Spinal cord (tissue), 9 donors: ENCODE measurements at regions not wholly inside any gene's neighbourhood (a gene's known extent, or its start where the extent isn't known, plus 50 kb on each side); places are given as distances from the start of the nearest gene placed in this dataset.

Experiments used
- DNase-seq, 6 donors: peaks; one replicate each; pipeline versions ENCODE4 v3.0.0 to v3.0.0-alpha.2; 2013 to 2015; ENCODE audit warnings: low spot score in 6 of 6, low read depth in 4 of 6
- H3K27ac ChIP-seq: one replicate; pipeline ENCODE4 v1.5.1; 2013; ENCODE audit warnings: low read depth, low read length, control low read depth
- H3K27me3 ChIP-seq: one replicate; pipeline ENCODE4 v1.6.1; 2013; ENCODE audit warnings: low read length; ENCODE audit not compliant: control insufficient read depth, insufficient read depth
- H3K36me3 ChIP-seq: one replicate; pipeline ENCODE4 v1.6.1; 2013; ENCODE audit warnings: low read length; ENCODE audit not compliant: control insufficient read depth, insufficient read depth
- H3K4me1 ChIP-seq: one replicate; pipeline ENCODE4 v1.6.1; 2013; ENCODE audit warnings: low read length; ENCODE audit not compliant: control insufficient read depth, insufficient read depth
- H3K4me3 ChIP-seq: one replicate; pipeline ENCODE4 v1.5.1; 2013; ENCODE audit warnings: low read depth, low read length, control low read depth
- H3K9me3 ChIP-seq: one replicate; pipeline ENCODE4 v1.6.1; 2013; ENCODE audit warnings: low read length; ENCODE audit not compliant: control insufficient read depth, insufficient read depth
- WGBS: methylation state at CpG from one replicate; pipeline ENCODE4 v1.1.5; 2013; ENCODE audit warnings: missing lambda C conversion rate; ENCODE audit not compliant: insufficient coverage; 5-methylcytosine and 5-hydroxymethylcytosine counted together
- donor health status: healthy.

DNA sequence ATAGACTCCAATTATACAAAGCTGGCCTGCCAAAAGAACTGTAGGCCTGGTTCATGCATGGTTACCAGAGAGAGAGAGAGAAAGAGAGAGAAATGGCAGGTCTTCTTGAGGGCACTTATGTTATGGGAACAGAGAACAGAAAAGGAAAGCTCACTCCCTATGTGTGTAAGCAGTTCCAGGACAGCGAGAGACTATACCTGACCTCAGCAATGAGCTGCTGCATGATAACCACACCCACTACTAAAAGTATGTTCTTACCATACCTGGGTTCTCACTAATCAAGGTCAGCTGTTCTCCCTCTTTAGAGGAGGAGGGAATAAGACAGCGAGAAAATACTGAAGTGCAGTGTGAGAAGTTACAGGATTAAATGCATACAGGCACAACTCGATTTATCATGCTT, 583.3 kb downstream of the GBA3 start:
- no peak overlapping the region for H3K4me3 ChIP-seq
- H3K27ac ChIP-seq, result no peak overlapping the region
- no peak for DNase-seq
- H3K9me3 ChIP-seq, result no peaks in the 10 kb centered on the region
- H3K36me3 ChIP-seq, result no peaks in the 10 kb centered on the region
- H3K4me1 ChIP-seq, result no peaks in the 10 kb centered on the region
- H3K27me3 ChIP-seq, result no peaks in the 10 kb centered on the region
- no CpG with 5 or more reads among the region's 3 CpGs for WGBS

DNA sequence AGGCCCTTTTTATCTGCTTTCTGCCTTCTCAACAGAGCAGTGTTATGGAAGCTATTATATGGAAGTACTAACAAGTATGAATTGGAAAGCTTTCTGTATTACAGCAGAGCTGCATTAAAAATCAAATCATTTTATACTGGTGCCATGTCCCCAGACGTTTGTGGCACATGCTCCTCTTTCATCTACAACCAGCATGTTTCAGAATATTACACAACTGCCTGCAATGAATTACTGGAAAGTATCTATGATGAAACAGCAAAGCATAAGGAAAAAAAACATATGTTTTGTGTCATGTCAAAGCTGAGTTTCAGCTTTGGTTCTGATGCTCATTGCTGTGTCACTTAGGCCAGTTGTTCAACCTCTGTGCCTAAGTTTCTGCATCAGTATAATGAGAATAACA, 576.8 kb downstream of the GBA3 start:
- peak in 1 of 6 donors; percentile 55 for DNase-seq

DNA sequence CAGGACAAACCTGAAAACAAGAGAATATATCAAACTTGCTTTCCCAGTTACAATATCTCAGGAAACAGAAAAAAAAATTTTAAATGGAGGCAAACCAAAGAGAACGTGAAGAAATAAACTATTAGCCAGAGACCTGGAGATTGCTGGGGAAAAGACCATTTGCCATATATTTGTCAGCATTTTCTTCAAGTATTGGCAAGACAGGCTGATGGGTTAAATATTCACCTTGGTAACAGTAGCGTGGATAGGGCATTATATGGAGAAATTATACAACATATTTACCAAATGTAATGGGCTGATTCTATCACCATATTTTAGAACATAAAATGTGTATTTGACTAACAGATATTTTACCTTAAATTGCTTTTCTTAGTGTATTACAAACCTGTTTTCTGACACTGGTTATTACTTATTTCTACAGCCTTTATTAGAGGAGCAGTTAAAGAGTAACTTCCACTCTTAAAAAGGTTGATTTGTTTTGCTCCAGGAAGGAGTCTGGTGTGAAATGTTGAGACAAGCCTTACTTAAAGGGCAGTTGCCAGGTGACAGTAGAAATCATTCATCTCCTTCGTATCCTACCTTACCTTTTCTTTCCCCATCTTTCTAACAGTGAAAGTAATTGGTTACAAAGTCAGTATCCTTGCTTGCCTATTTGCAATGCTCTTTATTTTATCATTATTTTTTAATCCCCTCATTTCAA, 575.5 kb downstream of the GBA3 start:
- H3K4me3 ChIP-seq, result no peak overlapping the region
- peak in 1 of 6 donors; percentile 25 for DNase-seq
- 60% methylated on average over 1 of the region's 3 CpGs for WGBS
- no peaks in the 10 kb centered on the region for H3K9me3 ChIP-seq
- H3K27ac ChIP-seq, result no peak overlapping the region
- no peaks in the 10 kb centered on the region for H3K4me1 ChIP-seq
- no peaks in the 10 kb centered on the region for H3K27me3 ChIP-seq
- H3K36me3 ChIP-seq, result no peaks in the 10 kb centered on the region

More for the DNA sequence above, 576.8 kb downstream of the GBA3 start:
- Histone ChIP-seq H3K36me3 (no peaks in the 10 kb centered on the region), H3K27me3 (no peaks in the 10 kb centered on the region), H3K4me1 (no peaks in the 10 kb centered on the region), H3K9me3 (no peaks in the 10 kb centered on the region), H3K4me3 (no peak overlapping the region), H3K27ac (peak overlapping the region; percentile 8)
- no CpG with 5 or more reads among the region's 1 CpG for WGBS

DNA sequence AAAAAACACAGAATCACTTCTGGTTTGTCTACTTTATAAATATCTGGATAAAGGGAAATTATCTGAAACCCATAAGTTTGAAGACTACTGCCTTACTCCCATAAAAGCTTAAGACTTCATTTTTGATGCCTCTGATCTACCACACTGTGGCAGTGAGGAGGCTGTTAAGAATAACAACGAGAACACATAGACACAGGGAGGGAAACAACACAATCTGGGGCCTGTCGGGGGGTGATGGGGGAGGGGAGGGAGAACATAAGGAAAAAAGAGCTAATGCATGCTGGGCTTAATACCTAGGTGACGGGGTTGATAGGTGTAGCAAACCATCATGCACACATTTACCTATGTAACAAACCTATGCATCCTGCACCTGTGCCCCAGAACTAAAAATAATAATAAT, 573.7 kb downstream of the GBA3 start:
- Histone ChIP-seq H3K36me3 (no peaks in the 10 kb centered on the region), H3K4me3 (no peak overlapping the region), H3K27ac (no peak overlapping the region), H3K27me3 (no peaks in the 10 kb centered on the region), H3K4me1 (no peaks in the 10 kb centered on the region), H3K9me3 (no peaks in the 10 kb centered on the region)
- peak in 1 of 6 donors; percentile 14 for DNase-seq
- no CpG with 5 or more reads among the region's 3 CpGs for WGBS

DNA sequence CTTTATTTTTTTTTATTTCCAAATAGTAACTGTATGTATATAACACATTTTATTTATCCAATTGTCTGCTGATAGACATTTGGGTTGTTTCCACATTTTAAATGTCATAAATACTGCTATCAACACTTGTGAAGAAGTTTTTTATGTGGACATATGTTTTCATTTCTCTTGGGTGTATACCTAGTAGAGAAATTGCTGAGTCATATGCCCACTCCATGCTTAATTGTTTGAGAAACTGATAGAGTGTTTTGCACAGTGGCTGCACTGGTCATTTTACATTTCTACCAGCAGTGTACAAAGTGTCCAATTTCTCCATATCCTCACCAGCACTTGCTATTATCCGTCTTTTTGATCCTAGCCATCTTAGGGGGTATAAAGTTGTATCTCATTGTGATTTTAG, 567.8 kb downstream of the GBA3 start:
- Histone ChIP-seq H3K4me1 (no peaks in the 10 kb centered on the region), H3K36me3 (no peaks in the 10 kb centered on the region), H3K9me3 (no peaks in the 10 kb centered on the region), H3K27ac (no peak overlapping the region), H3K4me3 (no peak overlapping the region), H3K27me3 (no peaks in the 10 kb centered on the region)
- no peak for DNase-seq
- no CpG with 5 or more reads among the region's 1 CpG for WGBS

DNA sequence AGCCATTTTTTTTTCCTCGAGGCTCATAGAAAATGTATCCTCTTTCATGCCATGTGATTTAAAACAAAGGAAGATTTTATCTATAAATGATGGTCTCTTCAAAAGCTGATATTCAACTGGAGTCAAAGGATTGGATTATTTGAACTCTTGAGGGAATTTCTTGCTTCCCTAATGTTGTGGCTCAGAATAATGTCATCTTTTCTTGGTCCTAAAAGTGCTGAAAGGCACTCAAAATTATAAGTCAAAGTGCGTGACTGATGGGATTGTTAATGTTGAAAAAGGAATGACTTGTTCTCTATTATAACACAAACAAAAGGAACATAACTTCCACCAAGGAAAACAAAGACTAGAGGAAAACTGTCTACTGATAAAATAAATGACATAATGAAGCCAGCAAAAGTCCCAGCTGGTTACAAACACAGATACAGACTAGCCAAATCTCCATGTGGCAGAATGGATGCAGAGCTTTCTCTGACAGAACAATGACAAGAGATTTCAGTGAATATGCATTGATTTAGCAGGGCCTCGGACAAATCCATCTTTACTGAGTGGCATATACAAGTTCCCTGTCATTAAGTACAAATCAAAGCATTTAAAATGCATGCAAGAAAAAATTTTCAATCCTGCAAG, 552.6 kb downstream of the GBA3 start:
- Histone ChIP-seq H3K4me3 (no peak overlapping the region), H3K36me3 (no peaks in the 10 kb centered on the region), H3K27ac (no peak overlapping the region), H3K9me3 (no peaks in the 10 kb centered on the region), H3K27me3 (no peaks in the 10 kb centered on the region), H3K4me1 (no peaks in the 10 kb centered on the region)
- WGBS, result 25% methylated on average over 1 of the region's 3 CpGs
- DNase-seq, result peak in 2 of 6 donors; percentile 29 to 31

DNA sequence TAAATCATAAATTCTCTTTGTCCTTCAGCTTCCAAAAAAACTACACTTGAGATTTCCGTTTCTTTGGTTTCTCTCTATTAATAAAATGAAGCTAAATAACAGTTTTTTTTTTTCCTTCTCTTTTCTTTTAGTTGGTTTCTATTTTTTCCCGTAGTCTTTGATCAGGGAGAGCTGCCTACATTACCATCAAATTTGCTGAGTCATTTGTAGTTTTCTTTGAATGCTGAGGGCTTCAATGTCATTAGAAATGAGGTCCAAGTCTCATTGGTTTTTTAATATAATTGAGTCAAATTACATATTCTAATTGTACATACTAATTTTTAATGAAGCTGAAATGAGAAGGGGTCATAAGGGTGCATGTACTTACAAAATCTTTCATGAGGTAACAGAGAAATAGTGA, 550.2 kb downstream of the GBA3 start:
- H3K4me1 ChIP-seq, result no peaks in the 10 kb centered on the region

DNA sequence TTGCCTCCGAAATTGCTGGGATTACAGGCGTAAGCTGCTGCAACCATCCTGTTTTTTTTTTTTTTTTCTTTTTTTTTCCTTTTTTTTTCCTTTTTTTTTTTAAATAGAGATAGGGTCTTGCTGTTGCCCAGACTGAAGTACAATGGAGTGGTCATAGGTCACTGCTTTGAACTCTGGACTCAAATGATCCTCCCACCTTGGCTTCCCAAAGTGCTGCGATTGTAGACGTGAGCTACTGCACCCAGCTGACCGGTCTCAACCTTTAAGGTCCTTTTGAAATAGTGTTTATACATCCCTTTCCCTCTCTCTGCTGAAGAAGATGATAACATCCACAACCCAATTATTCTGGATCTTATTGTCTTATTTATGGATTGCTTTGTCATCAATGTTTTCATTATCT, 548.7 kb downstream of the GBA3 start:
- Histone ChIP-seq H3K4me1 (no peaks in the 10 kb centered on the region), H3K27ac (no peak overlapping the region), H3K36me3 (no peaks in the 10 kb centered on the region), H3K27me3 (no peaks in the 10 kb centered on the region), H3K9me3 (no peaks in the 10 kb centered on the region), H3K4me3 (no peak overlapping the region)
- 92% methylated on average over 2 of the region's 5 CpGs for WGBS
- DNase-seq, result no peak

More for the DNA sequence above, 550.2 kb downstream of the GBA3 start:
- Histone ChIP-seq H3K4me3 (no peak overlapping the region), H3K27ac (no peak overlapping the region), H3K9me3 (no peaks in the 10 kb centered on the region), H3K27me3 (no peaks in the 10 kb centered on the region), H3K36me3 (no peaks in the 10 kb centered on the region)
- no CpG with 5 or more reads among the region's 2 CpGs for whole genome bisulfite sequencing
- no peak for DNase-seq

DNA sequence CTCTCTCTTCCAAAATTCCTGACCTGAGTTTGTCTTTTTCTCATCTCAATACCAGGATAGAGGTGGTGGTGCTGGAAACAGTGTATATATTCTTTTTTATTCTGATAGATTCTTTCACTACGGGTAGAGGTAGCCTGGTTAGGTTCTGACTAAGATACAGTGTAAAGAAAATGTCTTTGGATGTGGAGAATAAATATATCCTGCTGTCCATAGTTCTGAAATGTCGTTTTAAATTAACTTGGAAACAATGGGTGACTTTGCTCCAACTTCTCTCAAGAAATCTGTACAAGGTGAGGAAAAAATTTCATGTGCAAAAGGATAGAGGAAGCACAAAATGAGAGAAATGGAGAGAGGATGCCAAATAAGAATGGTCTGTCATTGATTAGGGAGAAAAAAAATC, 546.1 kb downstream of the GBA3 start:
- Histone ChIP-seq H3K27ac (no peak overlapping the region), H3K27me3 (no peaks in the 10 kb centered on the region), H3K36me3 (no peaks in the 10 kb centered on the region), H3K9me3 (no peaks in the 10 kb centered on the region), H3K4me1 (no peaks in the 10 kb centered on the region), H3K4me3 (no peak overlapping the region)
- no peak for DNase-seq
- WGBS, result no CpG with 5 or more reads among the region's 2 CpGs

DNA sequence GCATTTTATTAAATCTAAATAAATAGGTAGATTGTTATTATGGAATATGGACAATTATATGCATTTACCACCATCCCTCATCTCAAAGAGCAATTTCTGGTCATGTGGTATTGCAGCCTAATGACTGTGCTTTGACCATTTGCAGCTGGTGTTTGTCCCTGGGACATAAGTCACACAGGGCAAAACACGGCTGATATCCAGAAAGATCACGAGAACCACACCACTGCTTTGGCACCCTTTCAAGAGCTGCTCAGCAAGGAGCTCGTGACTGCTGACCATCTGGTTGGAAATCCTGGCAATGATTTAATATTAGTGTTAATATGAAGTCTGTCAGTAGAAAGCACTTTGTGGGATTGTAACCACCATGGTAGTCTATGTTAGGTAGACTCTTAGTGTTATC, 545.0 kb downstream of the GBA3 start:
- H3K27me3 ChIP-seq, result no peaks in the 10 kb centered on the region
- no peaks in the 10 kb centered on the region for H3K4me1 ChIP-seq
- 48% methylated on average over 2 of the region's 3 CpGs for WGBS
- DNase-seq, result peak in 1 of 6 donors; percentile 18
- H3K36me3 ChIP-seq, result no peaks in the 10 kb centered on the region
- no peaks in the 10 kb centered on the region for H3K9me3 ChIP-seq
- H3K4me3 ChIP-seq, result no peak overlapping the region
- no peak overlapping the region for H3K27ac ChIP-seq
